Left lung (tissue), 4 donors: ENCODE measurements at regions not wholly inside any gene's neighbourhood (a gene's known extent, or its start where the extent isn't known, plus 50 kb on each side); places are given as distances from the start of the nearest gene placed in this dataset.
"Not testable (repeated sequence)": the region's sequence is repeated elsewhere in the genome, so short reads cannot be mapped to it uniquely, and the experiment has no call there.

ENCODE experiments used
- ATAC-seq: fragments of 200-7000 bp; cut with Tn5 transposase; one replicate; pipeline ENCODE4 v1.9.1; 2020; ENCODE audit warnings: moderate library complexity
- DNase-seq, 4 donors: peaks; one replicate each; pipeline ENCODE4 v3.0.0-alpha.2; 2013 to 2020
- H3K27ac ChIP-seq, 2 donors: fragments of 200-600 bp; sonication (generic) in 1 of 2; one replicate each; pipeline versions ENCODE4 v1.5.0 to v1.8.0; 2020 to 2021
- H3K27me3 ChIP-seq, 2 donors: fragments of 200-600 bp; sonication (generic) in 1 of 2; one replicate each; pipeline versions ENCODE4 v1.5.0 to v1.8.0; 2020 to 2021
- H3K36me3 ChIP-seq, 2 donors: fragments of 200-600 bp; sonication (generic) in 1 of 2; one replicate each; pipeline versions ENCODE4 v1.5.0 to v1.8.0; 2020 to 2021
- H3K4me1 ChIP-seq, 2 donors: fragments of 200-600 bp; one replicate each; pipeline ENCODE4 v1.8.0; 2021
- H3K4me3 ChIP-seq, 2 donors: fragments of 200-600 bp; sonication (generic) in 1 of 2; one replicate each; pipeline versions ENCODE4 v1.5.0 to v1.8.0; 2020 to 2021; ENCODE audit warnings: mild to moderate bottlenecking in 1 of 2
- H3K9me3 ChIP-seq, 2 donors: fragments of 200-600 bp; sonication (generic) in 1 of 2; one replicate each; pipeline versions ENCODE4 v1.5.0 to v1.8.0; 2020 to 2021
- intact Hi-C, 2 donors: fragments of 100-400 bp; cut with DNase I; formaldehyde crosslinking; loops; one replicate each; pipeline versions ENCODE4 v1.11.2 to v1.14.2; 2022
- TF ChIP-seq, protein P1 (sequence below), 2 donors: fragments of 200-600 bp; sonication (generic) in 1 of 2; IDR thresholded peaks; one replicate each; pipeline versions ENCODE4 v1.5.0 to v1.8.0; 2021; ENCODE audit warnings: antibody characterized with exemption in 2 of 2
- donor health status: DM: no; HTN: yes; CAD: no.
- donor health status: DM: no; HTN: no; CAD: no.

GRCh38 chr4:146107587-146108240 lies 67.8 kb upstream of the LSM6 start:
- no peak for DNase-seq
- Histone ChIP-seq H3K4me1 (peaks cover 0 to 40% of the 10 kb centered on the region in 2 donors), H3K9me3 (no peaks in the 10 kb centered on the region), H3K36me3 (no peaks in the 10 kb centered on the region), H3K27me3 (no peaks in the 10 kb centered on the region), H3K27ac (peak overlapping the region in 1 of 2 donors; percentile 39), H3K4me3 (no peak overlapping the region)
- intact Hi-C loops, result no loop called here
- ATAC-seq, result no peak
- TF ChIP-seq, protein P1, sequence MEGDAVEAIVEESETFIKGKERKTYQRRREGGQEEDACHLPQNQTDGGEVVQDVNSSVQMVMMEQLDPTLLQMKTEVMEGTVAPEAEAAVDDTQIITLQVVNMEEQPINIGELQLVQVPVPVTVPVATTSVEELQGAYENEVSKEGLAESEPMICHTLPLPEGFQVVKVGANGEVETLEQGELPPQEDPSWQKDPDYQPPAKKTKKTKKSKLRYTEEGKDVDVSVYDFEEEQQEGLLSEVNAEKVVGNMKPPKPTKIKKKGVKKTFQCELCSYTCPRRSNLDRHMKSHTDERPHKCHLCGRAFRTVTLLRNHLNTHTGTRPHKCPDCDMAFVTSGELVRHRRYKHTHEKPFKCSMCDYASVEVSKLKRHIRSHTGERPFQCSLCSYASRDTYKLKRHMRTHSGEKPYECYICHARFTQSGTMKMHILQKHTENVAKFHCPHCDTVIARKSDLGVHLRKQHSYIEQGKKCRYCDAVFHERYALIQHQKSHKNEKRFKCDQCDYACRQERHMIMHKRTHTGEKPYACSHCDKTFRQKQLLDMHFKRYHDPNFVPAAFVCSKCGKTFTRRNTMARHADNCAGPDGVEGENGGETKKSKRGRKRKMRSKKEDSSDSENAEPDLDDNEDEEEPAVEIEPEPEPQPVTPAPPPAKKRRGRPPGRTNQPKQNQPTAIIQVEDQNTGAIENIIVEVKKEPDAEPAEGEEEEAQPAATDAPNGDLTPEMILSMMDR (IDR thresholded peaks at IDR 0.05), result no peak

GRCh38 chr4:146105464-146105863 lies 70.1 kb upstream of the LSM6 start:
- peaks cover 0 to 24% of the 10 kb centered on the region in 2 donors for H3K4me1 ChIP-seq
- H3K4me3 ChIP-seq, result no peak overlapping the region
- no peaks in the 10 kb centered on the region for H3K36me3 ChIP-seq
- ATAC-seq (peak; percentile 48), DNase-seq (no peak)
- no peaks in the 10 kb centered on the region for H3K9me3 ChIP-seq
- no peaks in the 10 kb centered on the region for H3K27me3 ChIP-seq
- intact Hi-C loops, result no loop called here
- TF ChIP-seq, protein P1 (IDR thresholded peaks at IDR 0.05), result no peak
- H3K27ac ChIP-seq, result peak overlapping the region in 1 of 2 donors; percentile 85

GRCh38 chr4:146104541-146104940 lies 71.0 kb upstream of the LSM6 start:
- TF ChIP-seq, protein P1 (IDR thresholded peaks at IDR 0.05), result no peak
- no peaks in the 10 kb centered on the region for H3K36me3 ChIP-seq
- H3K4me1 ChIP-seq, result peaks cover 0 to 24% of the 10 kb centered on the region in 2 donors
- peak overlapping the region in 1 of 2 donors; percentile 85 for H3K27ac ChIP-seq
- DNase-seq (no peak), ATAC-seq (no peak)
- no peaks in the 10 kb centered on the region for H3K27me3 ChIP-seq
- intact Hi-C loops, result no loop called here
- H3K9me3 ChIP-seq, result no peaks in the 10 kb centered on the region
- no peak overlapping the region for H3K4me3 ChIP-seq

- H3K9me3 ChIP-seq, ATAC-seq, H3K36me3 ChIP-seq, H3K4me3 ChIP-seq, DNase-seq, intact Hi-C loops, H3K27me3 ChIP-seq: not testable (repeated sequence)
- peak overlapping the region in 1 of 2 donors; percentile 85 for H3K27ac ChIP-seq
- H3K4me1 ChIP-seq, result peaks cover 0 to 20% of the 10 kb centered on the region in 2 donors
These were observed 71.5 kb upstream of the LSM6 start for GRCh38 chr4:146104052-146104451.

- intact Hi-C loops, result loop anchor here in 1 of 2 donors (10.0 kb wide), 1 partner anchor 235 kb away; no protein-coding TSS in a partner anchor
These were observed 75.9 kb upstream of the LSM6 start for GRCh38 chr4:146099585-146099984.

More at GRCh38 chr4:146099585-146099984, 75.9 kb upstream of the LSM6 start:
- ATAC-seq, result no peak
- Histone ChIP-seq H3K9me3 (no peaks in the 10 kb centered on the region), H3K4me1 (peaks cover 0 to 5% of the 10 kb centered on the region in 2 donors), H3K36me3 (no peaks in the 10 kb centered on the region), H3K27ac (no peak overlapping the region), H3K27me3 (no peaks in the 10 kb centered on the region), H3K4me3 (no peak overlapping the region)
- TF ChIP-seq, protein P1 (IDR thresholded peaks at IDR 0.05), result no peak
- no peak for DNase-seq
